IMR-90 (cell line): ENCODE measurements at regions not wholly inside any gene's neighbourhood (a gene's known extent, or its start where the extent isn't known, plus 50 kb on each side); places are given as distances from the start of the nearest gene placed in this dataset.

ENCODE experiments used
- ATAC-seq: fragments of 200-7000 bp; cut with Tn5 transposase; 2 replicates; pipeline ENCODE4 v1.9.1; 2020; ENCODE audit warnings: low read depth, mild to moderate bottlenecking, moderate library complexity
- BruUV-seq: library from RNA; stranded (reverse); fragments of 400-500 nt; replicated peaks from 2 replicates; lab custom pipeline; 2021; lab: Mats Ljungman, UMichigan
- CTCF ChIA-PET: fragments of 300-600 bp; formaldehyde crosslinking; extraction: SDS; loops from one replicate; lab custom pipeline; 2021; ENCODE audit warnings: antibody characterized with exemption; lab: Yijun Ruan, JAX
- POLR2A ChIA-PET: fragments of 300-600 bp; sonication (Branson Sonifier 250); formaldehyde crosslinking; loops from one replicate; lab custom pipeline; 2022; ENCODE audit warnings: antibody characterized with exemption; ENCODE audit not compliant: unreplicated experiment; lab: Charles Lee
- DNase-seq: peaks from one replicate; pipeline ENCODE4 v3.0.0; 2013
- H2AFZ ChIP-seq: replicated peaks from 2 replicates; pipeline ENCODE3; 2013; ENCODE audit warnings: low read length, mild to moderate bottlenecking; ENCODE audit not compliant: poor library complexity
- H2AK5ac ChIP-seq: 2 replicates; pipeline ENCODE4 v1.6.1; 2013; ENCODE audit warnings: low read depth, low read length, inconsistent platforms
- H2AK9ac ChIP-seq: replicated peaks from 2 replicates; pipeline ENCODE3; 2013; ENCODE audit warnings: mild to moderate bottlenecking, low read depth, low read length, moderate library complexity; ENCODE audit not compliant: poor library complexity
- H2BK120ac ChIP-seq: 2 replicates; pipeline ENCODE4 v1.6.1; 2013; ENCODE audit warnings: low read depth, low read length, inconsistent platforms
- H2BK15ac ChIP-seq: 3 replicates; pipeline ENCODE4 v1.6.1; 2013; ENCODE audit warnings: low read depth, low read length, inconsistent platforms
- H2BK20ac ChIP-seq: 2 replicates; pipeline ENCODE4 v1.6.1; 2013; ENCODE audit warnings: low read depth, mild to moderate bottlenecking, inconsistent platforms, low read length, moderate library complexity
- H2BK5ac ChIP-seq: 2 replicates; pipeline ENCODE4 v1.6.1; 2013; ENCODE audit warnings: mild to moderate bottlenecking, low read depth, low read length, inconsistent platforms; ENCODE audit not compliant: poor library complexity, severe bottlenecking
- H3K14ac ChIP-seq: replicated peaks from 2 replicates; pipeline ENCODE4 v1.6.1; 2013; ENCODE audit warnings: low read depth, low read length, inconsistent platforms
- H3K18ac ChIP-seq: 2 replicates; pipeline ENCODE4 v1.6.1; 2013; ENCODE audit warnings: low read depth, low read length, control low read depth
- H3K23ac ChIP-seq: 2 replicates; pipeline ENCODE4 v1.6.1; 2013; ENCODE audit warnings: low read depth, low read length, inconsistent platforms
- H3K27ac ChIP-seq: 2 replicates; pipeline ENCODE4 v1.5.1; 2013; ENCODE audit warnings: mild to moderate bottlenecking, control low read depth, low read length; ENCODE audit not compliant: insufficient read depth
- H3K27me3 ChIP-seq: 2 replicates; pipeline ENCODE4 v1.6.1; 2013; ENCODE audit warnings: low read length; ENCODE audit not compliant: control insufficient read depth, insufficient read depth
- H3K36me3 ChIP-seq: 2 replicates; pipeline ENCODE4 v1.6.1; 2013; ENCODE audit warnings: low read length, mixed read lengths; ENCODE audit not compliant: control insufficient read depth, insufficient read depth
- H3K4ac ChIP-seq: 2 replicates; pipeline ENCODE4 v1.6.1; 2013; ENCODE audit warnings: low read depth, low read length, inconsistent platforms
- H3K4me1 ChIP-seq: 2 replicates; pipeline ENCODE4 v1.6.1; 2013; ENCODE audit warnings: low read length, mixed read lengths; ENCODE audit not compliant: control insufficient read depth, insufficient read depth
- H3K4me2 ChIP-seq: 2 replicates; pipeline ENCODE4 v1.6.1; 2013; ENCODE audit warnings: low read depth, mild to moderate bottlenecking, control low read depth, low read length, moderate library complexity
- H3K4me3 ChIP-seq: 2 replicates; pipeline ENCODE4 v1.5.1; 2013; ENCODE audit warnings: low read depth, mild to moderate bottlenecking, control low read depth, low read length, moderate library complexity; ENCODE audit not compliant: insufficient read depth
- H3K56ac ChIP-seq: 2 replicates; pipeline ENCODE4 v1.6.1; 2013; ENCODE audit warnings: low read length, inconsistent platforms; ENCODE audit not compliant: insufficient read depth; ENCODE audit errors: extremely low read depth
- H3K79me1 ChIP-seq, 2 experiments: 2 replicates each; pipeline ENCODE4 v1.6.1; 2013; ENCODE audit warnings: low read length in 2 of 2, inconsistent platforms in 1 of 2, low read depth in 1 of 2
- H3K9ac ChIP-seq: 2 replicates; pipeline ENCODE4 v1.6.1; 2013; ENCODE audit warnings: low read depth, low read length, control low read depth
- H3K9me1 ChIP-seq: 2 replicates; pipeline ENCODE4 v1.6.1; 2013; ENCODE audit warnings: low read length, inconsistent platforms; ENCODE audit not compliant: insufficient read depth
- H3K9me3 ChIP-seq: 2 replicates; pipeline ENCODE4 v1.6.1; 2013; ENCODE audit warnings: low read length; ENCODE audit not compliant: control insufficient read depth, insufficient read depth
- H4K20me1 ChIP-seq: 2 replicates; pipeline ENCODE4 v1.6.1; 2013; ENCODE audit warnings: low read length, inconsistent platforms; ENCODE audit not compliant: insufficient read depth
- H4K5ac ChIP-seq: 2 replicates; pipeline ENCODE4 v1.6.1; 2013; ENCODE audit warnings: mild to moderate bottlenecking, low read depth, low read length, control low read depth
- H4K8ac ChIP-seq, 2 experiments: 2 replicates each; pipeline ENCODE4 v1.6.1; 2013; ENCODE audit warnings: low read depth in 2 of 2, low read length in 2 of 2, control low read depth in 1 of 2, inconsistent platforms in 1 of 2
- H4K91ac ChIP-seq: 2 replicates; pipeline ENCODE4 v1.6.1; 2013; ENCODE audit warnings: low read depth, low read length, inconsistent platforms; ENCODE audit not compliant: insufficient read depth
- CEBPB ChIP-seq: IDR thresholded peaks from 2 replicates; pipeline ENCODE4 v1.6.1; 2012; ENCODE audit warnings: low read depth, low read length, improper control_type of control experiment
- MAFK ChIP-seq: IDR thresholded peaks from 2 replicates; pipeline ENCODE4 v1.6.1; 2012; ENCODE audit warnings: low read depth, low read length, improper control_type of control experiment
- MXI1 ChIP-seq: IDR thresholded peaks from 2 replicates; pipeline ENCODE4 v1.6.1; 2012; ENCODE audit warnings: low read depth, mild to moderate bottlenecking, low read length, moderate library complexity, borderline replicate concordance
- POLR2A ChIP-seq: IDR thresholded peaks from 2 replicates; pipeline ENCODE4 v1.6.1; 2012; ENCODE audit warnings: mild to moderate bottlenecking, low read depth, low read length
- USF2 ChIP-seq: fragments of 150-350 bp; IDR thresholded peaks from 2 replicates; pipeline ENCODE4 v1.6.1; 2017; ENCODE audit warnings: mild to moderate bottlenecking, antibody characterized with exemption, low read length, low read depth
- WGBS, 2 experiments: methylation state at CpG; one replicate each; pipeline versions ENCODE4 v1.1.5 to v1.1.7; 2013; ENCODE audit warnings: missing lambda C conversion rate in 2 of 2; ENCODE audit not compliant: insufficient read length in 1 of 2; ENCODE audit errors: extremely low coverage in 2 of 2; 5-methylcytosine and 5-hydroxymethylcytosine counted together
- dilution Hi-C: fragments of 300-500 bp; cut with HindIII; formaldehyde crosslinking; loops from one replicate; pipeline ENCODE4 v1.14.3; 2018; ENCODE audit warnings: low sequenced_read_pairs; ENCODE audit not compliant: unreplicated experiment
- in situ Hi-C: fragments of 300-500 bp; cut with MboI; formaldehyde crosslinking; loops from 3 replicates; pipeline ENCODE4 v1.14.3; 2019; ENCODE audit warnings: low sequenced_read_pairs, inconsistent platforms, mixed read lengths
- intact Hi-C: fragments of 100-400 bp; cut with micrococcal nuclease; formaldehyde crosslinking; loops from 2 replicates; pipeline ENCODE4 v1.10.0; 2022

- WGBS, 2 experiments = 79% methylated on average over 13 of the region's 14 CpGs; no CpG with 5 or more reads in 1 of the 2 experiments
- Histone ChIP-seq H2BK120ac (no peak overlapping the region), H3K23ac (no peak overlapping the region), H3K14ac (no peak overlapping the region), H3K18ac (no peak overlapping the region), H4K91ac (no peak overlapping the region), H3K4me3 (no peak overlapping the region), H3K36me3 (no peaks in the 10 kb centered on the region), H4K20me1 (no peaks in the 10 kb centered on the region), H3K27ac (no peak overlapping the region), H2BK20ac (no peak overlapping the region), H2AK5ac (no peak overlapping the region), H3K9me3 (no peaks in the 10 kb centered on the region), H3K9ac (no peak overlapping the region), H2AFZ (peak overlapping the region; percentile 14), H2AK9ac (no peak overlapping the region), H3K79me1 (no peaks in the 10 kb centered on the region), H3K27me3 (peaks cover 57% of the 10 kb centered on the region), H3K9me1 (no peaks in the 10 kb centered on the region; the same call in 1 of the 2 replicates), H2BK15ac (no peak overlapping the region), H4K8ac (no peak overlapping the region), H4K5ac (no peak overlapping the region), H3K4me1 (no peaks in the 10 kb centered on the region), H3K4me2 (no peak overlapping the region), H3K56ac (no peak overlapping the region), H2BK5ac (no peak overlapping the region), H3K4ac (no peak overlapping the region)
- dilution Hi-C loops (no loop called here), intact Hi-C loops (no loop called here), in situ Hi-C loops (no loop called here)
- no peak for ATAC-seq
- BruUV-seq = no TSS peak
- ChIA-PET CTCF (no interaction called here), POLR2A (no interaction called here)
- TF ChIP-seq POLR2A = no peak
- no peak for TF ChIP-seq CEBPB
- no peak for TF ChIP-seq MAFK
- TF ChIP-seq USF2 = no peak
- TF ChIP-seq MXI1 = no peak
- DNase-seq = no peak
These were observed 85.0 kb upstream of the ADRA2C start for GRCh38 chr4:3681191-3681590.
